HCT116 (cell line): ENCODE measurements at regions not wholly inside any gene's neighbourhood (a gene's known extent, or its start where the extent isn't known, plus 50 kb on each side); places are given as distances from the start of the nearest gene placed in this dataset.

Experiments used
- MAX ChIP-seq: IDR thresholded peaks from 2 replicates; pipeline ENCODE4 v1.6.1; 2012
- POLR2A ChIP-seq: IDR thresholded peaks from 2 replicates; pipeline ENCODE4 v1.7.0; 2011; ENCODE audit warnings: borderline replicate concordance; ENCODE audit not compliant: insufficient read depth, insufficient read length; ENCODE audit errors: extremely low read depth
- POLR2AphosphoS5 ChIP-seq: IDR thresholded peaks from 2 replicates; pipeline ENCODE4 v1.6.1; 2011; ENCODE audit warnings: mild to moderate bottlenecking, low read depth, low read length, moderate library complexity
- REST ChIP-seq: IDR thresholded peaks from 2 replicates; pipeline ENCODE4 v1.6.1; 2012; ENCODE audit warnings: low read depth
- TF ChIP-seq, protein P1 (sequence below), 3 experiments: fragments of 200-600 bp in 1 of 3; sonication (generic) in 1 of 3; IDR thresholded peaks in 2 of 3; conservative IDR thresholded peaks in 1 of 3; 2 replicates each; pipeline ENCODE4 v1.5.1; 2012 to 2017; ENCODE audit warnings: low read depth in 2 of 3, low read length in 2 of 3, antibody characterized with exemption in 1 of 3, borderline replicate concordance in 1 of 3, control low read depth in 1 of 3, mild to moderate bottlenecking in 1 of 3, mixed read lengths in 1 of 3, mixed run types in 1 of 3, moderate library complexity in 1 of 3; ENCODE audit not compliant: insufficient read depth in 1 of 3

GRCh38 chr3:74107451-74107850 lies 482.7 kb upstream of the PDZRN3 start:
- TF ChIP-seq, protein P1, sequence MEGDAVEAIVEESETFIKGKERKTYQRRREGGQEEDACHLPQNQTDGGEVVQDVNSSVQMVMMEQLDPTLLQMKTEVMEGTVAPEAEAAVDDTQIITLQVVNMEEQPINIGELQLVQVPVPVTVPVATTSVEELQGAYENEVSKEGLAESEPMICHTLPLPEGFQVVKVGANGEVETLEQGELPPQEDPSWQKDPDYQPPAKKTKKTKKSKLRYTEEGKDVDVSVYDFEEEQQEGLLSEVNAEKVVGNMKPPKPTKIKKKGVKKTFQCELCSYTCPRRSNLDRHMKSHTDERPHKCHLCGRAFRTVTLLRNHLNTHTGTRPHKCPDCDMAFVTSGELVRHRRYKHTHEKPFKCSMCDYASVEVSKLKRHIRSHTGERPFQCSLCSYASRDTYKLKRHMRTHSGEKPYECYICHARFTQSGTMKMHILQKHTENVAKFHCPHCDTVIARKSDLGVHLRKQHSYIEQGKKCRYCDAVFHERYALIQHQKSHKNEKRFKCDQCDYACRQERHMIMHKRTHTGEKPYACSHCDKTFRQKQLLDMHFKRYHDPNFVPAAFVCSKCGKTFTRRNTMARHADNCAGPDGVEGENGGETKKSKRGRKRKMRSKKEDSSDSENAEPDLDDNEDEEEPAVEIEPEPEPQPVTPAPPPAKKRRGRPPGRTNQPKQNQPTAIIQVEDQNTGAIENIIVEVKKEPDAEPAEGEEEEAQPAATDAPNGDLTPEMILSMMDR (IDR thresholded peaks at IDR 0.05 in 2 of 3, conservative IDR thresholded peaks at IDR 0.05 in 1 of 3; ENCODE audit: borderline replicate concordance in 1 of 3, insufficient read depth in 1 of 3, low read depth in 2 of 3, low read length in 2 of 3) = no peak
- no peak for TF ChIP-seq REST
- TF ChIP-seq POLR2AphosphoS5 = no peak
- TF ChIP-seq POLR2A = no peak
- TF ChIP-seq MAX = no peak
